Glomerular endothelial cell (primary cell): ENCODE measurements at regions not wholly inside any gene's neighbourhood (a gene's known extent, or its start where the extent isn't known, plus 50 kb on each side); places are given as distances from the start of the nearest gene placed in this dataset.
"Not testable (repeated sequence)": the region's sequence is repeated elsewhere in the genome, so short reads cannot be mapped to it uniquely, and the experiment has no call there.

ENCODE experiments used
- DNase-seq: peaks from one replicate; pipeline ENCODE4 v3.0.0-alpha.2; 2011; ENCODE audit warnings: low read depth, low spot score; ENCODE audit errors: extremely low read depth

GRCh38 chr2:226118471-226119429 lies 680.9 kb downstream of the IRS1 start:
- DNase-seq: no peak

- DNase-seq: no peak
Measured at GRCh38 chr2:226117510-226118065, 682.0 kb downstream of the IRS1 start.

GRCh38 chr2:226116346-226116745 lies 683.3 kb downstream of the IRS1 start:
- no peak for DNase-seq

GRCh38 chr2:226115832-226116200 lies 683.8 kb downstream of the IRS1 start:
- DNase-seq: no peak

- DNase-seq: no peak
Measured at GRCh38 chr2:226115102-226115831, 684.4 kb downstream of the IRS1 start.

- no peak for DNase-seq
Measured at GRCh38 chr2:226114436-226114835, 685.2 kb downstream of the IRS1 start.

GRCh38 chr2:226098861-226099745 lies 699.6 kb downstream of the NYAP2 start:
- DNase-seq: no peak

- no peak for DNase-seq
Measured at GRCh38 chr2:226095058-226095457, 695.5 kb downstream of the NYAP2 start.

GRCh38 chr2:226093364-226093763 lies 693.9 kb downstream of the NYAP2 start:
- no peak for DNase-seq

- no peak for DNase-seq
Measured at GRCh38 chr2:226088366-226088674, 688.8 kb downstream of the NYAP2 start.

GRCh38 chr2:226087505-226088365 lies 688.2 kb downstream of the NYAP2 start:
- DNase-seq: no peak

GRCh38 chr2:226087051-226087450 lies 687.5 kb downstream of the NYAP2 start:
- no peak for DNase-seq

GRCh38 chr2:226086190-226086589 lies 686.7 kb downstream of the NYAP2 start:
- no peak for DNase-seq

GRCh38 chr2:226085425-226085824 lies 685.9 kb downstream of the NYAP2 start:
- not testable (repeated sequence) for DNase-seq

- DNase-seq: no peak
Measured at GRCh38 chr2:226080334-226080733, 680.8 kb downstream of the NYAP2 start.

- DNase-seq: no peak
Measured at GRCh38 chr2:226079671-226080181, 680.2 kb downstream of the NYAP2 start.

- DNase-seq: no peak
Measured at GRCh38 chr2:226079196-226079595, 679.7 kb downstream of the NYAP2 start.

GRCh38 chr2:226078666-226079065 lies 679.2 kb downstream of the NYAP2 start:
- DNase-seq: no peak

GRCh38 chr2:226077841-226078240 lies 678.3 kb downstream of the NYAP2 start:
- DNase-seq: no peak

GRCh38 chr2:226077031-226077430 lies 677.5 kb downstream of the NYAP2 start:
- no peak for DNase-seq
